H9 (cell line): ENCODE measurements at regions not wholly inside any gene's neighbourhood (a gene's known extent, or its start where the extent isn't known, plus 50 kb on each side); places are given as distances from the start of the nearest gene placed in this dataset.

Source experiments
- DNase-seq: peaks from one replicate; pipeline ENCODE4 v3.0.0-alpha.2; 2017
- H2AFZ ChIP-seq: one replicate; pipeline ENCODE4 v1.6.1; 2013; ENCODE audit warnings: mild to moderate bottlenecking, low read length, control low read depth, moderate library complexity
- H2AK5ac ChIP-seq: 2 replicates; pipeline ENCODE4 v1.6.1; 2013; ENCODE audit warnings: low read length, control low read depth, mixed read lengths; ENCODE audit not compliant: insufficient read length
- H2BK120ac ChIP-seq: one replicate; pipeline ENCODE4 v1.6.1; 2013; ENCODE audit warnings: low read depth, mild to moderate bottlenecking, low read length, control low read depth, inconsistent platforms; ENCODE audit not compliant: poor library complexity, severe bottlenecking
- H2BK12ac ChIP-seq: 2 replicates; pipeline ENCODE4 v1.6.1; 2013; ENCODE audit warnings: low read length, control low read depth, mixed read lengths, low read depth; ENCODE audit not compliant: insufficient read length
- H2BK15ac ChIP-seq: 2 replicates; pipeline ENCODE4 v1.6.1; 2013; ENCODE audit warnings: low read depth, low read length, control low read depth
- H2BK20ac ChIP-seq: one replicate; pipeline ENCODE4 v1.6.1; 2013; ENCODE audit warnings: low read depth, mild to moderate bottlenecking, low read length, control low read depth, inconsistent platforms; ENCODE audit not compliant: poor library complexity, severe bottlenecking
- H2BK5ac ChIP-seq: 2 replicates; pipeline ENCODE4 v1.6.1; 2013; ENCODE audit warnings: low read length, control low read depth, mixed read lengths; ENCODE audit not compliant: insufficient read length
- H3K14ac ChIP-seq: 2 replicates; pipeline ENCODE4 v1.6.1; 2013; ENCODE audit warnings: low read length, control low read depth; ENCODE audit not compliant: insufficient read depth
- H3K18ac ChIP-seq: 2 replicates; pipeline ENCODE4 v1.6.1; 2013; ENCODE audit warnings: low read depth, mild to moderate bottlenecking, mixed read lengths, low read length, control low read depth; ENCODE audit not compliant: insufficient read length
- H3K23ac ChIP-seq: 2 replicates; pipeline ENCODE4 v1.6.1; 2013; ENCODE audit warnings: low read length, control low read depth, mixed read lengths, low read depth; ENCODE audit not compliant: insufficient read length
- H3K23me2 ChIP-seq: 2 replicates; pipeline ENCODE4 v1.6.1; 2013; ENCODE audit warnings: low read depth, mild to moderate bottlenecking, mixed read lengths, low read length, control low read depth; ENCODE audit not compliant: insufficient read length, poor library complexity, severe bottlenecking
- H3K27ac ChIP-seq: 2 replicates; pipeline ENCODE4 v1.5.1; 2013; ENCODE audit warnings: low read length, control low read depth, mixed read lengths, low read depth; ENCODE audit not compliant: insufficient read length
- H3K27me3 ChIP-seq: 2 replicates; pipeline ENCODE4 v1.6.1; 2013; ENCODE audit warnings: low read length, control low read depth, inconsistent platforms; ENCODE audit not compliant: insufficient read depth
- H3K4ac ChIP-seq: 2 replicates; pipeline ENCODE4 v1.6.1; 2013; ENCODE audit warnings: low read depth, mild to moderate bottlenecking, control low read depth, inconsistent platforms, low read length, moderate library complexity
- H3K4me1 ChIP-seq: 2 replicates; pipeline ENCODE4 v1.6.1; 2013; ENCODE audit warnings: low read length, control low read depth, inconsistent platforms; ENCODE audit not compliant: insufficient read depth
- H3K4me2 ChIP-seq: 2 replicates; pipeline ENCODE4 v1.6.1; 2013; ENCODE audit warnings: low read length, control low read depth, mixed read lengths; ENCODE audit not compliant: insufficient read length, insufficient read depth
- H3K56ac ChIP-seq: 2 replicates; pipeline ENCODE4 v1.6.1; 2013; ENCODE audit warnings: low read depth, mild to moderate bottlenecking, mixed read lengths, low read length, control low read depth; ENCODE audit not compliant: insufficient read length
- H3K79me1 ChIP-seq: 2 replicates; pipeline ENCODE4 v1.6.1; 2013; ENCODE audit warnings: low read depth, mild to moderate bottlenecking, moderate library complexity, low read length, control low read depth, inconsistent platforms; ENCODE audit not compliant: insufficient read depth, poor library complexity, severe bottlenecking
- H3K79me2 ChIP-seq: 2 replicates; pipeline ENCODE4 v1.6.1; 2013; ENCODE audit warnings: low read length, control low read depth, inconsistent platforms; ENCODE audit not compliant: insufficient read depth
- H3K9ac ChIP-seq: 2 replicates; pipeline ENCODE4 v1.6.1; 2013; ENCODE audit warnings: low read length, control low read depth, mixed read lengths; ENCODE audit not compliant: insufficient read length; ENCODE audit errors: extremely low read depth
- H3K9me3 ChIP-seq: one replicate; pipeline ENCODE4 v1.6.1; 2013; ENCODE audit warnings: low read depth, low read length, inconsistent platforms; ENCODE audit not compliant: control insufficient read depth
- H3T11ph ChIP-seq: one replicate; pipeline ENCODE4 v1.6.1; 2013; ENCODE audit warnings: mild to moderate bottlenecking, low read length, control low read depth, inconsistent platforms
- H4K20me1 ChIP-seq: one replicate; pipeline ENCODE4 v1.6.1; 2013; ENCODE audit not compliant: control insufficient read depth, insufficient read length, insufficient read depth
- H4K5ac ChIP-seq: 2 replicates; pipeline ENCODE4 v1.6.1; 2013; ENCODE audit warnings: low read depth, mild to moderate bottlenecking, mixed read lengths, low read length, control low read depth; ENCODE audit not compliant: insufficient read length
- H4K8ac ChIP-seq: replicated peaks from 2 replicates; pipeline ENCODE4 v1.6.1; 2013; ENCODE audit warnings: low read length, control low read depth, mixed read lengths, low read depth; ENCODE audit not compliant: insufficient read length
- H4K91ac ChIP-seq: 2 replicates; pipeline ENCODE4 v1.6.1; 2013; ENCODE audit warnings: low read depth, mild to moderate bottlenecking, moderate library complexity, mixed read lengths, low read length, control low read depth; ENCODE audit not compliant: insufficient read length
- H3K27ac Mint-ChIP-seq, 3 experiments: 2 replicates in 2 of 3; 3 replicates in 1 of 3; pipeline ENCODE4 v1.8.0; 2020 to 2021; ENCODE audit warnings: mixed read lengths in 3 of 3, mild to moderate bottlenecking in 1 of 3, moderate library complexity in 1 of 3
- H3K27me3 Mint-ChIP-seq: 2 replicates; pipeline ENCODE4 v1.8.0; 2021; ENCODE audit warnings: low read depth, mild to moderate bottlenecking, moderate library complexity, mixed read lengths
- H3K36me3 Mint-ChIP-seq, 3 experiments: 2 replicates in 2 of 3; 3 replicates in 1 of 3; pipeline ENCODE4 v1.8.0; 2020 to 2021; ENCODE audit warnings: low read depth in 3 of 3, mixed read lengths in 3 of 3; ENCODE audit not compliant: insufficient read depth in 1 of 3
- H3K4me1 Mint-ChIP-seq, 2 experiments: 2 replicates each; pipeline ENCODE4 v1.8.0; 2020; ENCODE audit warnings: mixed read lengths in 2 of 2
- H3K4me3 Mint-ChIP-seq, 2 experiments: 2 replicates in 1 of 2; 3 replicates in 1 of 2; pipeline ENCODE4 v1.8.0; 2020 to 2021; ENCODE audit warnings: mild to moderate bottlenecking in 2 of 2, mixed read lengths in 2 of 2, moderate library complexity in 1 of 2
- H3K9me3 Mint-ChIP-seq, 2 experiments: 2 replicates in 1 of 2; 3 replicates in 1 of 2; pipeline ENCODE4 v1.8.0; 2020; ENCODE audit warnings: mild to moderate bottlenecking in 2 of 2, mixed read lengths in 2 of 2, moderate library complexity in 1 of 2
- CTCF ChIP-seq: fragments of 200-600 bp; sonication (generic); conservative IDR thresholded peaks from 3 replicates; pipeline ENCODE4 v1.8.0; 2021; ENCODE audit warnings: antibody characterized with exemption, mild to moderate bottlenecking

- Histone ChIP-seq H2BK15ac (no peak overlapping the region), H2BK5ac (no peak overlapping the region), H4K91ac (no peak overlapping the region), H3K23ac (no peak overlapping the region), H3K27ac (no peak overlapping the region), H3K79me2 (no peaks in the 10 kb centered on the region), H3K56ac (no peak overlapping the region), H3K23me2 (no peaks in the 10 kb centered on the region), H2BK12ac (no peak overlapping the region), H2BK120ac (no peak overlapping the region), H3K27me3 (no peaks in the 10 kb centered on the region), H3K9me3 (no peaks in the 10 kb centered on the region), H4K5ac (no peak overlapping the region), H3K14ac (no peak overlapping the region), H3T11ph (no peak overlapping the region), H3K79me1 (no peaks in the 10 kb centered on the region), H3K4ac (no peak overlapping the region), H3K18ac (no peak overlapping the region), H3K4me1 (no peaks in the 10 kb centered on the region), H2BK20ac (no peak overlapping the region), H4K8ac (no peak overlapping the region), H4K20me1 (no peaks in the 10 kb centered on the region), H2AFZ (no peak overlapping the region), H3K9ac (no peak overlapping the region), H3K4me2 (no peak overlapping the region), H2AK5ac (no peak overlapping the region)
- H3K4me1 Mint-ChIP-seq, result 0 out of 4 replicates have a peak, but pooled peaks cover 0 to 3% of the 10 kb centered on the region in 2 experiments
- H3K27ac Mint-ChIP-seq, result no peak overlapping the region
- peaks cover 7 to 8% of the 10 kb centered on the region in 2 experiments; a peak in 4 of 5 replicates for H3K9me3 Mint-ChIP-seq
- TF ChIP-seq CTCF, result no peak
- H3K27me3 Mint-ChIP-seq, result no peaks in the 10 kb centered on the region
- no peak for DNase-seq
- no peak overlapping the region for H3K4me3 Mint-ChIP-seq
- H3K36me3 Mint-ChIP-seq, result peaks cover 0 to 8% (median 4%) of the 10 kb centered on the region in 3 experiments; a peak in 5 of 7 replicates
These were observed 59.1 kb upstream of the ANO5 start for GRCh38 chr11:22133776-22134175.
